OCI-LY7 (cell line): ENCODE measurements at regions not wholly inside any gene's neighbourhood (a gene's known extent, or its start where the extent isn't known, plus 50 kb on each side); places are given as distances from the start of the nearest gene placed in this dataset.

Source experiments
- BruUV-seq: library from RNA; stranded (reverse); fragments of 400-500 nt; replicated peaks from 2 replicates; lab custom pipeline; 2021; lab: Mats Ljungman, UMichigan
- CTCF ChIA-PET: fragments of 300-600 bp; sonication (Branson Sonifier 250); formaldehyde crosslinking; loops from one replicate; lab custom pipeline; 2022; ENCODE audit warnings: antibody characterized with exemption; ENCODE audit not compliant: unreplicated experiment; lab: Charles Lee
- POLR2A ChIA-PET: fragments of 300-600 bp; sonication (Branson Sonifier 250); formaldehyde crosslinking; loops from one replicate; lab custom pipeline; 2022; ENCODE audit warnings: antibody characterized with exemption; lab: Charles Lee
- DNase-seq: peaks from one replicate; pipeline ENCODE4 v3.0.0-alpha.2; 2015; ENCODE audit warnings: low spot score
- H2AFZ ChIP-seq: fragments of 200-600 bp; sonication (generic), shearing (Covaris generic); 2 replicates; pipeline ENCODE4 v1.6.1; 2014; ENCODE audit warnings: mild to moderate bottlenecking, antibody characterized with exemption, low read length, moderate library complexity
- H3K27ac ChIP-seq: fragments of 200-600 bp; sonication (generic); 2 replicates; pipeline ENCODE4 v1.5.1; 2014; ENCODE audit warnings: mixed run types, low read depth, mild to moderate bottlenecking, moderate library complexity, low read length, inconsistent platforms; ENCODE audit not compliant: poor library complexity, severe bottlenecking
- H3K36me3 ChIP-seq: fragments of 200-600 bp; sonication (generic); 2 replicates; pipeline ENCODE4 v1.6.1; 2014; ENCODE audit warnings: mild to moderate bottlenecking, antibody characterized with exemption, low read length, moderate library complexity, mixed read lengths; ENCODE audit not compliant: insufficient read depth
- H3K4me1 ChIP-seq: fragments of 200-600 bp; sonication (generic); 2 replicates; pipeline ENCODE4 v1.5.1; 2014; ENCODE audit warnings: mild to moderate bottlenecking, low read length; ENCODE audit not compliant: insufficient read depth, poor library complexity, severe bottlenecking
- H3K4me2 ChIP-seq: fragments of 200-600 bp; sonication (generic); 2 replicates; pipeline ENCODE4 v1.6.1; 2014; ENCODE audit warnings: mild to moderate bottlenecking, low read length
- H3K4me3 ChIP-seq: fragments of 200-600 bp; sonication (generic); 2 replicates; pipeline ENCODE4 v1.5.1; 2014; ENCODE audit warnings: mild to moderate bottlenecking, low read depth, low read length; ENCODE audit not compliant: poor library complexity, severe bottlenecking
- H3K79me2 ChIP-seq: fragments of 200-600 bp; sonication (generic); 2 replicates; pipeline ENCODE4 v1.6.1; 2016; ENCODE audit warnings: low read depth, mild to moderate bottlenecking, low read length, moderate library complexity, mixed read lengths; ENCODE audit not compliant: insufficient read depth
- H3K9me2 ChIP-seq: fragments of 200-600 bp; sonication (generic); 2 replicates; pipeline ENCODE4 v1.6.1; 2016; ENCODE audit warnings: mild to moderate bottlenecking, low read length, mixed read lengths; ENCODE audit not compliant: insufficient read depth
- H3K9me3 ChIP-seq: fragments of 200-600 bp; sonication (generic); 2 replicates; pipeline ENCODE4 v1.6.1; 2014; ENCODE audit warnings: mild to moderate bottlenecking, mixed run types, low read length, mixed read lengths
- H4K20me1 ChIP-seq: fragments of 200-600 bp; sonication (generic); 2 replicates; pipeline ENCODE4 v1.6.1; 2014; ENCODE audit warnings: mild to moderate bottlenecking, antibody characterized with exemption, low read length, moderate library complexity, mixed read lengths; ENCODE audit not compliant: insufficient read depth
- CTCF ChIP-seq: fragments of 200-600 bp; sonication (generic); conservative IDR thresholded peaks from 2 replicates; pipeline ENCODE4 v1.5.1; 2014; ENCODE audit warnings: mild to moderate bottlenecking, antibody characterized with exemption, low read length, moderate library complexity, mixed read lengths
- EZH2phosphoT487 ChIP-seq: fragments of 200-600 bp; sonication (generic); IDR thresholded peaks from 2 replicates; pipeline ENCODE4 v1.6.1; 2018; ENCODE audit warnings: low read depth, borderline replicate concordance, mild to moderate bottlenecking, mixed run types, antibody characterized with exemption, low read length, moderate library complexity, mixed read lengths
- intact Hi-C: fragments of 100-400 bp; cut with micrococcal nuclease; formaldehyde crosslinking; loops from one replicate; pipeline ENCODE4 v1.10.0; 2022; ENCODE audit not compliant: unreplicated experiment

DNA sequence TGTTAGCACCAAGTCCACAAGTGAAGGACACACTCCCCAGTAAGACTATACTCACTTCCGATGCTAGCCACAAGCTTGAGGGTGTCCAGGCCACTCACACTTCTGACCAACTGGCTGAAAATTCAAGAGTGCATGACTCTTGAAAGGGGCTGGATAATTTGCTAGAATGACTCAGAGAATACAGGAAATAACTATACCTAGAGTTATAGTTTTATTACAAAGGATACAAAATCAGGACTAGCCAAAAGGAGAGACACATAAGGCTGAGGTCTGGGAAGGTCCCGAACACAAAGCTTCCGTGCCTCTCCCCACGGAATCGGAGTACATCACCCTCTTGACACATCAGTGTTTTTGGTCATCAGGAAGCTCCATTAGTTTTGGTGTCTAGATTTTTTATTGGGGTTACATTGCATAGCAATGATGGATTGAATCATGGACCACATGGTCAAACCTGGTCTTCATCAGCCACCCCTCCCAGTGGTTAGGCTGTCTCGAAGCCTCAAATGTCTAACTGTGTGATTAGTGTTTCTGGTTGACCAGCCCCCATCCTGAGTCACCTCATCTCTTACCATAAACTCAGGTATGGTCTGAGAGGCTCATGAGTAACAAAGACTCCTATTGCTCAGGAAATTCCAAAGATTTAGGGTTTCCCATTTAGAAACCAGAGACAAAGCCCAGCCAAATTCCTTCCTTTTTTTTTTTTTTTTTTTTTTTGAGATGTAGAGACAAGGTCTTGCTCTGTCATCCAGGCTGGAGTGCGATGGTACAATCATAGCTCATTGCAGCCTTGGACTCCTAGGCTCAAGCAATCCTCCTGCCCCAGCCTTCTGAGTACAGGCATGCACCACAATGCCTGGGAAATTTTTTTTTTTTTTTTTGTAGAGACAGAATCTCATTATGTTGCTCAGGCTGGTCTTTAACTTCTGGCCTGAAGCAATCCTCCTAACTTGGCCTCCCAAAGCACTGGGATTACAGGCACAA lies 472.0 kb upstream of the TBX3 start:
- H4K20me1 ChIP-seq: no peaks in the 10 kb centered on the region
- DNase-seq: no peak
- H3K4me1 ChIP-seq: no peaks in the 10 kb centered on the region
- no TSS peak for BruUV-seq
- H2AFZ ChIP-seq: no peak overlapping the region
- TF ChIP-seq EZH2phosphoT487: no peak
- TF ChIP-seq CTCF: no peak
- CTCF ChIA-PET: no interaction called here
- intact Hi-C loops: no loop called here
- no peaks in the 10 kb centered on the region for H3K9me3 ChIP-seq
- H3K9me2 ChIP-seq: no peaks in the 10 kb centered on the region
- no peaks in the 10 kb centered on the region for H3K79me2 ChIP-seq
- H3K4me3 ChIP-seq: no peak overlapping the region
- POLR2A ChIA-PET: no interaction called here
- H3K27ac ChIP-seq: no peak overlapping the region
- H3K36me3 ChIP-seq: no peaks in the 10 kb centered on the region
- H3K4me2 ChIP-seq: no peak overlapping the region

- H3K79me2 ChIP-seq: no peaks in the 10 kb centered on the region
- peak overlapping the region; percentile 71 for H2AFZ ChIP-seq
- no peak overlapping the region for H3K4me3 ChIP-seq
- intact Hi-C loops: no loop called here
- 0 out of 2 replicates have a peak overlapping the region, but pooled peaks have one; percentile 2 for H3K4me2 ChIP-seq
- no peaks in the 10 kb centered on the region for H3K4me1 ChIP-seq
- ChIA-PET POLR2A (interaction anchor here (0.7 kb wide), 1 partner anchor 82 kb away, joined by 3 read pairs; no protein-coding TSS in a partner anchor), CTCF (no interaction called here)
- no peaks in the 10 kb centered on the region for H4K20me1 ChIP-seq
- DNase-seq: peak; percentile 7
- H3K9me2 ChIP-seq: no peaks in the 10 kb centered on the region
- TF ChIP-seq CTCF (no peak), EZH2phosphoT487 (no peak)
- no peak overlapping the region for H3K27ac ChIP-seq
- no peaks in the 10 kb centered on the region for H3K36me3 ChIP-seq
- no peaks in the 10 kb centered on the region for H3K9me3 ChIP-seq
- BruUV-seq: no TSS peak
Observed at GRCh38 chr12:115149685-115150378, 465.9 kb upstream of the TBX3 start.
